Mammary epithelial cell (primary cell): ENCODE measurements at regions not wholly inside any gene's neighbourhood (a gene's known extent, or its start where the extent isn't known, plus 50 kb on each side); places are given as distances from the start of the nearest gene placed in this dataset.

Source experiments
- CTCF ChIP-seq, 2 donors: IDR thresholded peaks in 1 of 2; conservative IDR thresholded peaks in 1 of 2; 2 replicates each; pipeline ENCODE4 v1.5.1; 2011 to 2012; ENCODE audit warnings: inconsistent platforms in 2 of 2, low read length in 2 of 2, mild to moderate bottlenecking in 2 of 2, control low read depth in 1 of 2, low read depth in 1 of 2; ENCODE audit not compliant: insufficient read depth in 1 of 2; ENCODE audit errors: extremely low read depth in 1 of 2
- EZH2 ChIP-seq: IDR thresholded peaks from 2 replicates; pipeline ENCODE4 v1.6.1; 2012; ENCODE audit warnings: low read length, inconsistent platforms, borderline replicate concordance

GRCh38 chr1:29920784-29921183, 684.5 kb downstream of the PTPRU start:
- TF ChIP-seq CTCF (conservative IDR thresholded peaks at IDR 0.05 in 1 of 2, IDR thresholded peaks at IDR 0.05 in 1 of 2; ENCODE audit: extremely low read depth in 1 of 2, insufficient read depth in 1 of 2, low read depth in 1 of 2, low read length in 2 of 2) = no peak
- TF ChIP-seq EZH2 = no peak
